ENCODE measurements at regions not wholly inside any gene's neighbourhood (a gene's known extent, or its start where the extent isn't known, plus 50 kb on each side); places are given as distances from the start of the nearest gene placed in this dataset.
A peak's percentile ranks its signal among the peaks of the same experiment; 100 is the strongest.
"Not testable (repeated sequence)": the region's sequence is repeated elsewhere in the genome, so short reads cannot be mapped to it uniquely, and the experiment has no call there.

GRCh38 chr6:150456466-150456865 is 87.7 kb downstream of the IYD start:
- no peak for DNase-seq

- DNase-seq = no peak
These were observed 88.3 kb downstream of the IYD start for GRCh38 chr6:150456902-150457643.

- DNase-seq = no peak
These were observed 89.8 kb downstream of the IYD start for GRCh38 chr6:150458579-150458978.

- no peak for DNase-seq
These were observed 95.0 kb downstream of the IYD start for GRCh38 chr6:150463852-150464251.

- DNase-seq = no peak
These were observed 96.2 kb downstream of the IYD start for GRCh38 chr6:150464966-150465365.

GRCh38 chr6:150465610-150466009 is 96.8 kb downstream of the IYD start:
- DNase-seq = no peak

GRCh38 chr6:150466196-150466595 is 97.4 kb downstream of the IYD start:
- DNase-seq = no peak

- no peak for DNase-seq
These were observed 101.3 kb downstream of the IYD start for GRCh38 chr6:150470131-150470530.

GRCh38 chr6:150470960-150471665 is 102.3 kb downstream of the IYD start:
- no peak for DNase-seq

- DNase-seq = no peak
These were observed 110.1 kb downstream of the IYD start for GRCh38 chr6:150478656-150479545.

- DNase-seq = no peak
These were observed 114.1 kb downstream of the IYD start for GRCh38 chr6:150482883-150483409.

GRCh38 chr6:150485161-150485958 is 114.3 kb upstream of the PLEKHG1 start:
- DNase-seq = no peak

- peak; percentile 15 for DNase-seq
These were observed 113.6 kb upstream of the PLEKHG1 start for GRCh38 chr6:150486048-150486447.

GRCh38 chr6:150490586-150490985 is 109.1 kb upstream of the PLEKHG1 start:
- no peak for DNase-seq

GRCh38 chr6:150491131-150491810 is 108.4 kb upstream of the PLEKHG1 start:
- peak; percentile 54 for DNase-seq

GRCh38 chr6:150491811-150492172 is 107.9 kb upstream of the PLEKHG1 start:
- no peak for DNase-seq

- no peak for DNase-seq
These were observed 107.2 kb upstream of the PLEKHG1 start for GRCh38 chr6:150492507-150492906.

GRCh38 chr6:150492941-150493340 is 106.7 kb upstream of the PLEKHG1 start:
- DNase-seq = peak; percentile 27

- DNase-seq = not testable (repeated sequence)
These were observed 106.1 kb upstream of the PLEKHG1 start for GRCh38 chr6:150493552-150493951.

GRCh38 chr6:150494241-150494640 is 105.4 kb upstream of the PLEKHG1 start:
- DNase-seq = no peak

- no peak for DNase-seq
These were observed 104.6 kb upstream of the PLEKHG1 start for GRCh38 chr6:150495126-150495525.

- DNase-seq = no peak
These were observed 103.1 kb upstream of the PLEKHG1 start for GRCh38 chr6:150496629-150497028.

Measured in fibroblast of upper back skin (primary cell).